ENCODE measurements at regions not wholly inside any gene's neighbourhood (a gene's known extent, or its start where the extent isn't known, plus 50 kb on each side); places are given as distances from the start of the nearest gene placed in this dataset.
"Not testable (repeated sequence)": the region's sequence is repeated elsewhere in the genome, so short reads cannot be mapped to it uniquely, and the experiment has no call there.

- no peak for DNase-seq
Measured at GRCh38 chr9:28941856-28942255, 1368.6 kb upstream of the C9orf72 start.

- no peak for DNase-seq
Measured at GRCh38 chr9:28942941-28943340, 1369.7 kb upstream of the C9orf72 start.

- no peak for DNase-seq
Measured at GRCh38 chr9:28946648-28947047, 1373.4 kb upstream of the C9orf72 start.

GRCh38 chr9:28951945-28952344 lies 1378.7 kb upstream of the C9orf72 start:
- no peak for DNase-seq

GRCh38 chr9:28956116-28956880 lies 1383.0 kb upstream of the C9orf72 start:
- DNase-seq, result no peak

GRCh38 chr9:28960602-28961001 lies 1387.3 kb upstream of the C9orf72 start:
- no peak for DNase-seq

GRCh38 chr9:28961623-28962022 lies 1388.3 kb upstream of the C9orf72 start:
- no peak for DNase-seq

- DNase-seq, result no peak
Measured at GRCh38 chr9:28967226-28967625, 1393.9 kb upstream of the C9orf72 start.

- no peak for DNase-seq
Measured at GRCh38 chr9:28970241-28970654, 1397.0 kb upstream of the C9orf72 start.

- DNase-seq, result no peak
Measured at GRCh38 chr9:28971881-28972280, 1398.6 kb upstream of the C9orf72 start.

GRCh38 chr9:28976250-28976649 lies 1403.0 kb upstream of the C9orf72 start:
- DNase-seq, result no peak

- no peak for DNase-seq
Measured at GRCh38 chr9:28976684-28977083, 1403.4 kb upstream of the C9orf72 start.

GRCh38 chr9:28981129-28981528 lies 1407.8 kb upstream of the C9orf72 start:
- no peak for DNase-seq

GRCh38 chr9:28981711-28982110 lies 1408.4 kb upstream of the C9orf72 start:
- no peak for DNase-seq

- no peak for DNase-seq
Measured at GRCh38 chr9:28984016-28984415, 1410.7 kb upstream of the C9orf72 start.

- not testable (repeated sequence) for DNase-seq
Measured at GRCh38 chr9:28990009-28990408, 1416.7 kb upstream of the C9orf72 start.

- no peak for DNase-seq
Measured at GRCh38 chr9:28999057-28999456, 1425.8 kb upstream of the C9orf72 start.

GRCh38 chr9:28999806-29000205 lies 1426.5 kb upstream of the C9orf72 start:
- no peak for DNase-seq

GRCh38 chr9:29001006-29001405 lies 1427.7 kb upstream of the C9orf72 start:
- no peak for DNase-seq

GRCh38 chr9:29004988-29005387 lies 1431.7 kb upstream of the C9orf72 start:
- no peak for DNase-seq

- DNase-seq, result no peak
Measured at GRCh38 chr9:29006628-29007027, 1433.3 kb upstream of the C9orf72 start.

GRCh38 chr9:29012911-29013310 lies 1439.6 kb upstream of the C9orf72 start:
- DNase-seq, result no peak

GRCh38 chr9:29021632-29022031 lies 1448.4 kb upstream of the C9orf72 start:
- DNase-seq, result no peak

GRCh38 chr9:29038332-29038731 lies 1465.1 kb upstream of the C9orf72 start:
- no peak for DNase-seq

GRCh38 chr9:29039258-29039657 lies 1466.0 kb upstream of the C9orf72 start:
- DNase-seq, result no peak
